ENCODE measurements at regions not wholly inside any gene's neighbourhood (a gene's known extent, or its start where the extent isn't known, plus 50 kb on each side); places are given as distances from the start of the nearest gene placed in this dataset.

- H4K20me1 ChIP-seq (ENCODE audit: control insufficient read depth, insufficient read depth, low read depth, low read length) = no peaks in the 10 kb centered on the region
- H3K27ac ChIP-seq (ENCODE audit: low read depth, low read length) = no peak overlapping the region
- peaks cover 6% of the 10 kb centered on the region; the same call in 1 of the 2 replicates for H3K9me3 ChIP-seq (ENCODE audit: control insufficient read depth, insufficient read depth, low read length)
- no peak overlapping the region for H3K4me2 ChIP-seq (ENCODE audit: low read length)
- no peaks in the 10 kb centered on the region for H3K36me3 ChIP-seq (ENCODE audit: control insufficient read depth, low read length)
- H3K4me3 ChIP-seq (ENCODE audit: low read length) = no peak overlapping the region
- H3K4me1 ChIP-seq (ENCODE audit: control insufficient read depth, low read length) = no peaks in the 10 kb centered on the region
- H3K27me3 ChIP-seq (ENCODE audit: control insufficient read depth, low read length) = no peaks in the 10 kb centered on the region
- no peak for TF ChIP-seq CTCF (IDR thresholded peaks at IDR 0.05; ENCODE audit: low read depth, low read length, poor library complexity, severe bottlenecking)
- no peak for TF ChIP-seq EZH2phosphoT487 (IDR thresholded peaks at IDR 0.05; ENCODE audit: borderline replicate concordance, low read length)
- H3K79me2 ChIP-seq (ENCODE audit: control insufficient read depth, low read length) = no peaks in the 10 kb centered on the region
- H3F3A ChIP-seq (ENCODE audit: control insufficient read depth, insufficient read depth) = no peaks in the 10 kb centered on the region
- no peaks in the 10 kb centered on the region for H3K9me2 ChIP-seq (replicated peaks; ENCODE audit: control insufficient read depth, low read length)
Measured at GRCh38 chr5:58383448-58383847, 76.4 kb downstream of the PLK2 start.

GRCh38 chr5:58382131-58382534 is 77.8 kb downstream of the PLK2 start:
- Histone ChIP-seq H3K4me2 (ENCODE audit: low read length) (no peak overlapping the region), H3F3A (ENCODE audit: control insufficient read depth, insufficient read depth) (no peaks in the 10 kb centered on the region), H3K9me3 (ENCODE audit: control insufficient read depth, insufficient read depth, low read length) (peaks cover 7% of the 10 kb centered on the region; the same call in 1 of the 2 replicates), H3K9me2 (replicated peaks; ENCODE audit: control insufficient read depth, low read length) (no peaks in the 10 kb centered on the region), H3K36me3 (ENCODE audit: control insufficient read depth, low read length) (no peaks in the 10 kb centered on the region), H3K4me1 (ENCODE audit: control insufficient read depth, low read length) (no peaks in the 10 kb centered on the region), H3K27me3 (ENCODE audit: control insufficient read depth, low read length) (no peaks in the 10 kb centered on the region), H3K27ac (ENCODE audit: low read depth, low read length) (no peak overlapping the region), H4K20me1 (ENCODE audit: control insufficient read depth, insufficient read depth, low read depth, low read length) (no peaks in the 10 kb centered on the region), H3K4me3 (ENCODE audit: low read length) (no peak overlapping the region), H3K79me2 (ENCODE audit: control insufficient read depth, low read length) (no peaks in the 10 kb centered on the region)
- no peak for TF ChIP-seq EZH2phosphoT487 (IDR thresholded peaks at IDR 0.05; ENCODE audit: borderline replicate concordance, low read length)

GRCh38 chr5:58381566-58381965 is 78.3 kb downstream of the PLK2 start:
- Histone ChIP-seq H3F3A (ENCODE audit: control insufficient read depth, insufficient read depth) (no peaks in the 10 kb centered on the region), H3K79me2 (ENCODE audit: control insufficient read depth, low read length) (no peaks in the 10 kb centered on the region), H3K27me3 (ENCODE audit: control insufficient read depth, low read length) (no peaks in the 10 kb centered on the region), H3K9me2 (replicated peaks; ENCODE audit: control insufficient read depth, low read length) (no peaks in the 10 kb centered on the region), H3K9me3 (ENCODE audit: control insufficient read depth, insufficient read depth, low read length) (peaks cover 7% of the 10 kb centered on the region; the same call in 1 of the 2 replicates), H4K20me1 (ENCODE audit: control insufficient read depth, insufficient read depth, low read depth, low read length) (no peaks in the 10 kb centered on the region), H3K4me3 (ENCODE audit: low read length) (no peak overlapping the region), H3K27ac (ENCODE audit: low read depth, low read length) (no peak overlapping the region), H3K36me3 (ENCODE audit: control insufficient read depth, low read length) (no peaks in the 10 kb centered on the region), H3K4me1 (ENCODE audit: control insufficient read depth, low read length) (no peaks in the 10 kb centered on the region), H3K4me2 (ENCODE audit: low read length) (no peak overlapping the region)
- TF ChIP-seq EZH2phosphoT487 (IDR thresholded peaks at IDR 0.05; ENCODE audit: borderline replicate concordance, low read length) (no peak), CTCF (IDR thresholded peaks at IDR 0.05; ENCODE audit: low read depth, low read length, poor library complexity, severe bottlenecking) (no peak)

- Histone ChIP-seq H3K36me3 (ENCODE audit: control insufficient read depth, low read length) (no peaks in the 10 kb centered on the region), H3K4me3 (ENCODE audit: low read length) (no peak overlapping the region), H3K4me2 (ENCODE audit: low read length) (no peak overlapping the region), H3K9me2 (replicated peaks; ENCODE audit: control insufficient read depth, low read length) (no peaks in the 10 kb centered on the region), H3F3A (ENCODE audit: control insufficient read depth, insufficient read depth) (no peaks in the 10 kb centered on the region), H3K79me2 (ENCODE audit: control insufficient read depth, low read length) (no peaks in the 10 kb centered on the region), H3K4me1 (ENCODE audit: control insufficient read depth, low read length) (no peaks in the 10 kb centered on the region), H3K9me3 (ENCODE audit: control insufficient read depth, insufficient read depth, low read length) (peaks cover 7% of the 10 kb centered on the region; the same call in 1 of the 2 replicates), H3K27me3 (ENCODE audit: control insufficient read depth, low read length) (no peaks in the 10 kb centered on the region), H3K27ac (ENCODE audit: low read depth, low read length) (no peak overlapping the region), H4K20me1 (ENCODE audit: control insufficient read depth, insufficient read depth, low read depth, low read length) (no peaks in the 10 kb centered on the region)
- TF ChIP-seq CTCF (IDR thresholded peaks at IDR 0.05; ENCODE audit: low read depth, low read length, poor library complexity, severe bottlenecking) = no peak
- no peak for TF ChIP-seq EZH2phosphoT487 (IDR thresholded peaks at IDR 0.05; ENCODE audit: borderline replicate concordance, low read length)
Measured at GRCh38 chr5:58380655-58381054, 79.2 kb downstream of the PLK2 start.

Data from DOHH2 (cell line).